ENCODE measurements at regions not wholly inside any gene's neighbourhood (a gene's known extent, or its start where the extent isn't known, plus 50 kb on each side); places are given as distances from the start of the nearest gene placed in this dataset.
A peak's percentile ranks its signal among the peaks of the same experiment; 100 is the strongest.

GRCh38 chr15:93331545-93332167 lies 242.6 kb upstream of the RGMA start (continued):
- no peak for TF ChIP-seq CTCF (IDR thresholded peaks at IDR 0.05; ENCODE audit: control extremely low read depth in 1 of 3, insufficient read depth in 1 of 3, low read depth in 1 of 3, low read length in 3 of 3)
- no peak for TF ChIP-seq CBX5 (IDR thresholded peaks at IDR 0.05; ENCODE audit: low read depth, low read length)
- TF ChIP-seq SIN3A (conservative IDR thresholded peaks at IDR 0.05 in 1 of 2, IDR thresholded peaks at IDR 0.05 in 1 of 2; ENCODE audit: low read depth in 1 of 2, low read length in 2 of 2), result no peak
- TF ChIP-seq CREB1 (IDR thresholded peaks at IDR 0.05), result no peak
- TF ChIP-seq RAD21 (IDR thresholded peaks at IDR 0.05 in 1 of 2, conservative IDR thresholded peaks at IDR 0.05 in 1 of 2; ENCODE audit: low read depth in 2 of 2, low read length in 2 of 2), result peak; percentile 11 to 34; a peak in 2 of 4 replicates
- no peak for TF ChIP-seq BACH1 (IDR thresholded peaks at IDR 0.05; ENCODE audit: low read length)
- 0 out of 2 replicates have a peak, but pooled peaks have one; percentile 33 for TF ChIP-seq KDM1A (IDR thresholded peaks at IDR 0.05; ENCODE audit: borderline replicate concordance, low read length)
- TF ChIP-seq ATF2 (IDR thresholded peaks at IDR 0.05; ENCODE audit: low read length), result peak; percentile 78; the same call in 1 of the 2 replicates
- TF ChIP-seq ATF3 (IDR thresholded peaks at IDR 0.05; ENCODE audit: insufficient read depth, low read depth, low read length), result no peak
- TF ChIP-seq EZH2 (IDR thresholded peaks at IDR 0.05; ENCODE audit: low read depth, low read length, severe bottlenecking), result no peak
- TF ChIP-seq HDAC2 (IDR thresholded peaks at IDR 0.05; ENCODE audit: borderline replicate concordance in 1 of 2, low read depth in 2 of 2, low read length in 2 of 2), result no peak; a peak in 1 of 4 replicates
- TF ChIP-seq HDAC6 (IDR thresholded peaks at IDR 0.05; ENCODE audit: low read depth, low read length), result no peak
- TF ChIP-seq USF2 (IDR thresholded peaks at IDR 0.05; ENCODE audit: low read length), result no peak
- TF ChIP-seq MAX (IDR thresholded peaks at IDR 0.05), result no peak
- TF ChIP-seq BCL11A (IDR thresholded peaks at IDR 0.05; ENCODE audit: low read depth in 2 of 2, low read length in 2 of 2), result no peak
- TF ChIP-seq KDM4A (IDR thresholded peaks at IDR 0.05; ENCODE audit: low read depth, low read length, severe bottlenecking), result peak; percentile 33
- 0 out of 2 replicates have a peak, but pooled peaks have one; percentile 5 for TF ChIP-seq POU5F1 (IDR thresholded peaks at IDR 0.05; ENCODE audit: low read depth, low read length)

All from H1 (cell line).